22Rv1 (cell line): ENCODE measurements at regions not wholly inside any gene's neighbourhood (a gene's known extent, or its start where the extent isn't known, plus 50 kb on each side); places are given as distances from the start of the nearest gene placed in this dataset.

Experiments
- ZFX ChIP-seq: fragments of 450-650 bp; IDR thresholded peaks from 2 replicates; pipeline ENCODE4 v1.6.1; 2017; ENCODE audit warnings: antibody characterized with exemption, borderline replicate concordance
- TF ChIP-seq, protein P1 (sequence below): fragments of 450-650 bp; IDR thresholded peaks from 2 replicates; pipeline ENCODE4 v1.5.1; 2017; ENCODE audit warnings: mild to moderate bottlenecking

DNA sequence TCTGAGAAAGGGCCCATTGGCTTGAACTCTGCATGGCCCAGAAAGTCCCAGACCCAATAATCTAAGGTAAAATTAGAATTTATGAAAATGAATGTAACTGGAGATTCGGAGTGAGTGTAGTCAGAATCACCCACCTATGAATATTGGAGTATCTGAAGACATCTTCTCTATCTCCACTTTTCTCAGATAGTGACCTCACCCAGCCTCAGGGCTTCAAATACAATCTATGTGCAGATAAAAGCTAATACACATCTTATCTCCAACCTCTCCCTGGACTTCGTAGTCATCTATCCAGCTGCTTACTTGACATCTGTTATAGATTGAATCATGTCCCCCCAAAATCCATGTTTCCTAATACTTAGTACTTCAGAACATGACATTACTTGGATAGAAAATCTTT is 263.2 kb downstream of the RAD51AP2 start:
- TF ChIP-seq, protein P1, sequence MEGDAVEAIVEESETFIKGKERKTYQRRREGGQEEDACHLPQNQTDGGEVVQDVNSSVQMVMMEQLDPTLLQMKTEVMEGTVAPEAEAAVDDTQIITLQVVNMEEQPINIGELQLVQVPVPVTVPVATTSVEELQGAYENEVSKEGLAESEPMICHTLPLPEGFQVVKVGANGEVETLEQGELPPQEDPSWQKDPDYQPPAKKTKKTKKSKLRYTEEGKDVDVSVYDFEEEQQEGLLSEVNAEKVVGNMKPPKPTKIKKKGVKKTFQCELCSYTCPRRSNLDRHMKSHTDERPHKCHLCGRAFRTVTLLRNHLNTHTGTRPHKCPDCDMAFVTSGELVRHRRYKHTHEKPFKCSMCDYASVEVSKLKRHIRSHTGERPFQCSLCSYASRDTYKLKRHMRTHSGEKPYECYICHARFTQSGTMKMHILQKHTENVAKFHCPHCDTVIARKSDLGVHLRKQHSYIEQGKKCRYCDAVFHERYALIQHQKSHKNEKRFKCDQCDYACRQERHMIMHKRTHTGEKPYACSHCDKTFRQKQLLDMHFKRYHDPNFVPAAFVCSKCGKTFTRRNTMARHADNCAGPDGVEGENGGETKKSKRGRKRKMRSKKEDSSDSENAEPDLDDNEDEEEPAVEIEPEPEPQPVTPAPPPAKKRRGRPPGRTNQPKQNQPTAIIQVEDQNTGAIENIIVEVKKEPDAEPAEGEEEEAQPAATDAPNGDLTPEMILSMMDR, result no peak
- no peak for TF ChIP-seq ZFX
